ENCODE measurements at regions not wholly inside any gene's neighbourhood (a gene's known extent, or its start where the extent isn't known, plus 50 kb on each side); places are given as distances from the start of the nearest gene placed in this dataset.

- Mint-ChIP-seq H3K36me3 (no peaks in the 10 kb centered on the region), H3K4me1 (peaks cover 14% of the 10 kb centered on the region), H3K27me3 (ENCODE audit: low read depth) (no peaks in the 10 kb centered on the region), H3K9me3 (no peaks in the 10 kb centered on the region), H3K4me3 (no peak overlapping the region), H3K27ac (no peak overlapping the region)
- DNase-seq (ENCODE audit: low spot score) (no peak), ATAC-seq (no peak)
- ChIA-PET POLR2A (no interaction called here), CTCF (no interaction called here)
- TF ChIP-seq TEAD4 (CRISPR knock-in tag; IDR thresholded peaks at IDR 0.05) (no peak), NR3C1 (CRISPR knock-in tag; conservative IDR thresholded peaks at IDR 0.05; ENCODE audit: low read depth) (no peak), ATF6 (CRISPR knock-in tag; IDR thresholded peaks at IDR 0.05) (no peak), PRDM15 (CRISPR knock-in tag; IDR thresholded peaks at IDR 0.05) (no peak), ZNF281 (CRISPR knock-in tag; IDR thresholded peaks at IDR 0.05) (no peak), RELA (CRISPR knock-in tag; IDR thresholded peaks at IDR 0.05; ENCODE audit: borderline replicate concordance) (no peak), GRHL2 (CRISPR knock-in tag; IDR thresholded peaks at IDR 0.05; ENCODE audit: insufficient replicate concordance, severe bottlenecking) (no peak), SP1 (CRISPR knock-in tag; conservative IDR thresholded peaks at IDR 0.05) (no peak), KAT7 (CRISPR knock-in tag; IDR thresholded peaks at IDR 0.05; ENCODE audit: borderline replicate concordance) (no peak), FOXK1 (CRISPR knock-in tag; IDR thresholded peaks at IDR 0.05) (no peak), NFYB (CRISPR knock-in tag; conservative IDR thresholded peaks at IDR 0.05; ENCODE audit: low read depth) (no peak), ZNF532 (CRISPR knock-in tag; IDR thresholded peaks at IDR 0.05; ENCODE audit: borderline replicate concordance) (no peak), STAT6 (CRISPR knock-in tag; conservative IDR thresholded peaks at IDR 0.05; ENCODE audit: low read depth) (no peak), FOXJ3 (CRISPR knock-in tag; IDR thresholded peaks at IDR 0.05; ENCODE audit: borderline replicate concordance) (no peak)
These were observed 115.1 kb upstream of the CTNND2 start for GRCh38 chr5:12019306-12019705.

Measured in WTC11 (cell line).